SU-DHL-6 (cell line): ENCODE measurements at regions not wholly inside any gene's neighbourhood (a gene's known extent, or its start where the extent isn't known, plus 50 kb on each side); places are given as distances from the start of the nearest gene placed in this dataset.

Experiments
- H2AFZ ChIP-seq: fragments of 200-600 bp; sonication (generic); 2 replicates; pipeline ENCODE4 v1.6.1; 2014; ENCODE audit warnings: low read depth, mild to moderate bottlenecking, moderate library complexity, mixed read lengths, antibody characterized with exemption, low read length; ENCODE audit not compliant: severe bottlenecking
- H3F3A ChIP-seq: fragments of 200-600 bp; shearing (Covaris generic); 2 replicates; pipeline ENCODE4 v1.6.0; 2016; ENCODE audit warnings: antibody characterized with exemption, mild to moderate bottlenecking; ENCODE audit not compliant: insufficient read depth
- H3K27ac ChIP-seq: fragments of 200-600 bp; sonication (generic); 2 replicates; pipeline ENCODE4 v1.5.1; 2016; ENCODE audit warnings: low read depth, mild to moderate bottlenecking, low read length, moderate library complexity, mixed read lengths
- H3K27me3 ChIP-seq: fragments of 200-600 bp; sonication (generic), shearing (Covaris generic); 2 replicates; pipeline ENCODE4 v1.6.0; 2014; ENCODE audit warnings: mild to moderate bottlenecking, low read length
- H3K36me3 ChIP-seq: fragments of 200-600 bp; sonication (generic); 2 replicates; pipeline ENCODE4 v1.6.1; 2014; ENCODE audit warnings: mild to moderate bottlenecking, low read length, mixed read lengths
- H3K4me2 ChIP-seq: fragments of 300-600, 200-600 bp; shearing (Covaris generic), sonication (generic); 2 replicates; pipeline ENCODE4 v1.6.0; 2014; ENCODE audit warnings: low read length, low read depth, mild to moderate bottlenecking; ENCODE audit not compliant: poor library complexity, severe bottlenecking
- H3K4me3 ChIP-seq: fragments of 200-600 bp; sonication (generic); 2 replicates; pipeline ENCODE4 v1.5.1; 2014; ENCODE audit warnings: antibody characterized with exemption, low read length, mild to moderate bottlenecking, mixed read lengths; ENCODE audit not compliant: insufficient read depth, poor library complexity, severe bottlenecking
- H3K79me2 ChIP-seq: fragments of 200-600 bp; sonication (generic); 2 replicates; pipeline ENCODE4 v1.6.1; 2014; ENCODE audit warnings: mild to moderate bottlenecking, low read length, moderate library complexity; ENCODE audit not compliant: insufficient read depth
- H3K9ac ChIP-seq: fragments of 200-600 bp; sonication (generic); 2 replicates; pipeline ENCODE4 v1.7.0; 2014; ENCODE audit warnings: mild to moderate bottlenecking, low read length
- H3K9me2 ChIP-seq: fragments of 200-600 bp; sonication (generic); replicated peaks from 2 replicates; pipeline ENCODE4 v1.6.1; 2014; ENCODE audit warnings: low read length; ENCODE audit not compliant: insufficient read depth
- H3K9me3 ChIP-seq: fragments of 200-600 bp; sonication (generic); 2 replicates; pipeline ENCODE4 v1.6.1; 2014; ENCODE audit warnings: low read length, mixed read lengths; ENCODE audit not compliant: insufficient read depth
- H4K20me1 ChIP-seq: fragments of 200-600 bp; sonication (generic); 2 replicates; pipeline ENCODE4 v1.6.1; 2014; ENCODE audit warnings: low read depth, mild to moderate bottlenecking, antibody characterized with exemption, low read length, moderate library complexity, mixed read lengths
- CTCF ChIP-seq: fragments of 200-600 bp; sonication (generic); IDR thresholded peaks from one replicate; pipeline ENCODE4 v1.5.1; 2017; ENCODE audit warnings: antibody characterized with exemption, mild to moderate bottlenecking, low read length, moderate library complexity; ENCODE audit not compliant: insufficient read depth, poor library complexity, severe bottlenecking
- EZH2phosphoT487 ChIP-seq: fragments of 200-600 bp; sonication (generic), shearing (Covaris generic); conservative IDR thresholded peaks from 2 replicates; pipeline ENCODE4 v1.6.1; 2018; ENCODE audit warnings: mild to moderate bottlenecking, antibody characterized with exemption, low read length, moderate library complexity, mixed read lengths

- Histone ChIP-seq H3K79me2 (no peaks in the 10 kb centered on the region), H3K27me3 (no peaks in the 10 kb centered on the region), H4K20me1 (no peaks in the 10 kb centered on the region), H2AFZ (no peak overlapping the region), H3F3A (no peaks in the 10 kb centered on the region), H3K27ac (no peak overlapping the region), H3K9ac (no peak overlapping the region), H3K4me3 (no peak overlapping the region), H3K9me3 (no peaks in the 10 kb centered on the region), H3K36me3 (no peaks in the 10 kb centered on the region), H3K9me2 (no peaks in the 10 kb centered on the region), H3K4me2 (no peak overlapping the region)
- TF ChIP-seq CTCF (no peak), EZH2phosphoT487 (no peak)
These were observed 50.0 kb upstream of the EPHA3 start for GRCh38 chr3:89057398-89057797.
